ENCODE measurements at regions not wholly inside any gene's neighbourhood (a gene's known extent, or its start where the extent isn't known, plus 50 kb on each side); places are given as distances from the start of the nearest gene placed in this dataset.
"Not testable (repeated sequence)": the region's sequence is repeated elsewhere in the genome, so short reads cannot be mapped to it uniquely, and the experiment has no call there.

DNA sequence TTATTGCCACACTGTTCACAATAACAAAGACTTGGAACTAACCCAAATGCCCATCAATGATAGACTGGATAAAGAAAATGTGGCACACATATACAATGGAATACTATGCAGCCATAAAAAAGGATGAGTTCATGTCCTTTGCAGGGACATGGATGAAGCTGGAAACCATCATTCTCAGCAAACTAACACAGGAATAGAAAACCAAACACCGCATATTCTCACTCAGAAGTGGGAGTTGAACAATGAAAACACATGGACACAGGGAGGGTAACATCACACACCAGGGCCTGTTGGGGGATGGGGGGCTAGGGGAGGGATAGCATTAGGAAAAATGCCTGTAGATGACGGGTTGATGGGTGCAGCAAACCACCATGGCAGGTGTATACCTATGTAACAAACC lies 76.5 kb upstream of the SLC35F3 start:
- CTCF ChIA-PET; H3K27me3 ChIP-seq (ENCODE audit: insufficient read depth, low read depth); H3F3A ChIP-seq (ENCODE audit: insufficient read depth, low read depth); POLR2A ChIA-PET (ENCODE audit: unreplicated experiment); H3K4me1 ChIP-seq (replicated peaks; ENCODE audit: insufficient read depth); H3K9me3 ChIP-seq (ENCODE audit: insufficient read depth, low read depth); H3K4me2 ChIP-seq; H3K36me3 ChIP-seq (ENCODE audit: low read depth); H3K27ac ChIP-seq; intact Hi-C loops (cut with micrococcal nuclease; ENCODE audit: unreplicated experiment); H3K4me3 ChIP-seq; H4K20me1 ChIP-seq (ENCODE audit: insufficient read depth); BruUV-seq (replicated peaks); H3K9me2 ChIP-seq (ENCODE audit: insufficient read depth); H2AFZ ChIP-seq; H3K79me2 ChIP-seq (ENCODE audit: low read depth); DNase-seq: not testable (repeated sequence)

DNA sequence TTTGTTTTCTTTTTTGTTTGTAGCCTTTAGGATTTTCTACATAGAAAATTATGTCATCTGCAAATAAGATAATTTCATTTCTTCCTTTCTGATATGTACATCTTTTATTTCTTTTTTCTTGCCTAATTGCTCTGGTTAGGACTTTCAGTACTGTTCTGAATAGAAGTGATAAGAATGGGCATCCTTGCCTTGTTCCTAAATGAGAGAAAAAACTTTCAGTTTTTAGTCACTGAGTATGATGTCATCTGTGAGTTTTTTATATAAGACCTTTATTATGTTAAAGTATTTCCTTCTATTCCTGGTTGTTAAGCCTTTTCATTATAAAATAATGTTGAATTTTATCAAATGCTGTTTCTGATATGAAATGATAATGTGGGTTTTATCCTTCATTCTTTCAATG lies 76.0 kb upstream of the SLC35F3 start:
- CTCF ChIA-PET = no interaction called here
- H3K36me3 ChIP-seq (ENCODE audit: low read depth) = no peaks in the 10 kb centered on the region
- no peaks in the 10 kb centered on the region for H3K27me3 ChIP-seq (ENCODE audit: insufficient read depth, low read depth)
- BruUV-seq (replicated peaks) = no TSS peak
- H3K9me3 ChIP-seq (ENCODE audit: insufficient read depth, low read depth) = no peaks in the 10 kb centered on the region
- no peak overlapping the region for H3K4me2 ChIP-seq
- H3K79me2 ChIP-seq (ENCODE audit: low read depth) = no peaks in the 10 kb centered on the region
- no peak for DNase-seq
- POLR2A ChIA-PET (ENCODE audit: unreplicated experiment) = no interaction called here
- no peaks in the 10 kb centered on the region for H4K20me1 ChIP-seq (ENCODE audit: insufficient read depth)
- no peak for TF ChIP-seq EZH2 (IDR thresholded peaks at IDR 0.05; ENCODE audit: low read depth)
- TF ChIP-seq, protein P1, sequence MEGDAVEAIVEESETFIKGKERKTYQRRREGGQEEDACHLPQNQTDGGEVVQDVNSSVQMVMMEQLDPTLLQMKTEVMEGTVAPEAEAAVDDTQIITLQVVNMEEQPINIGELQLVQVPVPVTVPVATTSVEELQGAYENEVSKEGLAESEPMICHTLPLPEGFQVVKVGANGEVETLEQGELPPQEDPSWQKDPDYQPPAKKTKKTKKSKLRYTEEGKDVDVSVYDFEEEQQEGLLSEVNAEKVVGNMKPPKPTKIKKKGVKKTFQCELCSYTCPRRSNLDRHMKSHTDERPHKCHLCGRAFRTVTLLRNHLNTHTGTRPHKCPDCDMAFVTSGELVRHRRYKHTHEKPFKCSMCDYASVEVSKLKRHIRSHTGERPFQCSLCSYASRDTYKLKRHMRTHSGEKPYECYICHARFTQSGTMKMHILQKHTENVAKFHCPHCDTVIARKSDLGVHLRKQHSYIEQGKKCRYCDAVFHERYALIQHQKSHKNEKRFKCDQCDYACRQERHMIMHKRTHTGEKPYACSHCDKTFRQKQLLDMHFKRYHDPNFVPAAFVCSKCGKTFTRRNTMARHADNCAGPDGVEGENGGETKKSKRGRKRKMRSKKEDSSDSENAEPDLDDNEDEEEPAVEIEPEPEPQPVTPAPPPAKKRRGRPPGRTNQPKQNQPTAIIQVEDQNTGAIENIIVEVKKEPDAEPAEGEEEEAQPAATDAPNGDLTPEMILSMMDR (conservative IDR thresholded peaks at IDR 0.05) = no peak
- no peak overlapping the region for H2AFZ ChIP-seq
- intact Hi-C loops (cut with micrococcal nuclease; ENCODE audit: unreplicated experiment) = no loop called here
- no peaks in the 10 kb centered on the region for H3K4me1 ChIP-seq (replicated peaks; ENCODE audit: insufficient read depth)
- H3K9me2 ChIP-seq (ENCODE audit: insufficient read depth) = 0 out of 2 replicates have a peak, but pooled peaks cover 4% of the 10 kb centered on the region
- H3F3A ChIP-seq (ENCODE audit: insufficient read depth, low read depth) = no peaks in the 10 kb centered on the region
- H3K27ac ChIP-seq = no peak overlapping the region
- H3K4me3 ChIP-seq = no peak overlapping the region

DNA sequence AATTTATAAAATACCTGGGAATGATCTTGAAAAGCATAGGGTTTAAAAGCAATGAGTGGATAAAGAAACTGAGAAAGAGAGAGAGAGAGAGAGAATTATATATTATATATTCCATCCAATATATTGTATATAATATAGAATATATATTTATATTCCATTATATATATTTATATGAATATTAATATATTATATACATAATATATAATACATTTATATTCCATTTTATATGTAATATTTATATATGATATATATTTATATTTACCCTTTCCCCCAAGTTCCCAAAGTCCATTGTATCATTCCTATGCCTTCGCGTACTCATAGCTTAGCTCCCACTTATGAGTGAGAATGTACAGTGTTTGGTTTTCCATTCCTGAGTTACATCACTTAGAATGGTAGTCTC lies 69.9 kb upstream of the SLC35F3 start:
- Histone ChIP-seq H3K4me1 (replicated peaks; ENCODE audit: insufficient read depth) (no peaks in the 10 kb centered on the region), H3K9me3 (ENCODE audit: insufficient read depth, low read depth) (no peaks in the 10 kb centered on the region), H3K27ac (no peak overlapping the region), H3K9me2 (ENCODE audit: insufficient read depth) (peaks cover under 1% of the 10 kb centered on the region; the same call in 1 of the 2 replicates), H3K4me2 (no peak overlapping the region), H2AFZ (no peak overlapping the region), H4K20me1 (ENCODE audit: insufficient read depth) (no peaks in the 10 kb centered on the region), H3K4me3 (no peak overlapping the region), H3K79me2 (ENCODE audit: low read depth) (no peaks in the 10 kb centered on the region), H3K27me3 (ENCODE audit: insufficient read depth, low read depth) (no peaks in the 10 kb centered on the region), H3K36me3 (ENCODE audit: low read depth) (no peaks in the 10 kb centered on the region), H3F3A (ENCODE audit: insufficient read depth, low read depth) (no peaks in the 10 kb centered on the region)
- no peak for TF ChIP-seq EZH2 (IDR thresholded peaks at IDR 0.05; ENCODE audit: low read depth)
- TF ChIP-seq, protein P1 (conservative IDR thresholded peaks at IDR 0.05) = no peak
- no peak for DNase-seq
- POLR2A ChIA-PET (ENCODE audit: unreplicated experiment) = no interaction called here
- intact Hi-C loops (cut with micrococcal nuclease; ENCODE audit: unreplicated experiment) = no loop called here
- CTCF ChIA-PET = no interaction called here
- BruUV-seq (replicated peaks) = no TSS peak

DNA sequence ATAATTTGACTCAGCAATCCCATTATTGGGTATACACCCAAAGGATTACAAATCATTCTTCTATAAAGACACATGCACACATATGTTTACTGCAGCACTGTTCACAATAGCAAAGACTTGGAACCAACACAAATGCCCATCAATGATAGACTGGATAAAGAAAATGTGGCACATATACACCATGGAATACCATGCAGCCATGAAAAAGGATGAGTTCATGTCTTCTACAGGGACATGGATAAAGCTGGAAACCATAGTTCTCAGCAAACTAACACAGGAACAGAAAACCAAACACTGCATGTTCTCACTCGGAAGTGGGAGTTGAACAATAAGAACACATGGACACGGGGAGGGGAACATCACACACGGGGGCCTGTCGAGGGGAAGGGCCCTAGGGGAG lies 66.3 kb upstream of the SLC35F3 start:
- H3K27ac ChIP-seq; H3K27me3 ChIP-seq (ENCODE audit: insufficient read depth, low read depth); BruUV-seq (replicated peaks); CTCF ChIA-PET; H3F3A ChIP-seq (ENCODE audit: insufficient read depth, low read depth); H3K36me3 ChIP-seq (ENCODE audit: low read depth); H3K4me3 ChIP-seq; H2AFZ ChIP-seq; H3K79me2 ChIP-seq (ENCODE audit: low read depth); DNase-seq; intact Hi-C loops (cut with micrococcal nuclease; ENCODE audit: unreplicated experiment); H3K9me2 ChIP-seq (ENCODE audit: insufficient read depth); H4K20me1 ChIP-seq (ENCODE audit: insufficient read depth); POLR2A ChIA-PET (ENCODE audit: unreplicated experiment); H3K4me2 ChIP-seq; H3K4me1 ChIP-seq (replicated peaks; ENCODE audit: insufficient read depth): not testable (repeated sequence)
- H3K9me3 ChIP-seq (ENCODE audit: insufficient read depth, low read depth) = peaks cover 12% of the 10 kb centered on the region

All from PC-9 (cell line).